22Rv1 (cell line): ENCODE measurements at regions not wholly inside any gene's neighbourhood (a gene's known extent, or its start where the extent isn't known, plus 50 kb on each side); places are given as distances from the start of the nearest gene placed in this dataset.

ENCODE experiments used
- ZFX ChIP-seq: fragments of 450-650 bp; IDR thresholded peaks from 2 replicates; pipeline ENCODE4 v1.6.1; 2017; ENCODE audit warnings: antibody characterized with exemption, borderline replicate concordance
- TF ChIP-seq, protein P1 (sequence below): fragments of 450-650 bp; IDR thresholded peaks from 2 replicates; pipeline ENCODE4 v1.5.1; 2017; ENCODE audit warnings: mild to moderate bottlenecking

DNA sequence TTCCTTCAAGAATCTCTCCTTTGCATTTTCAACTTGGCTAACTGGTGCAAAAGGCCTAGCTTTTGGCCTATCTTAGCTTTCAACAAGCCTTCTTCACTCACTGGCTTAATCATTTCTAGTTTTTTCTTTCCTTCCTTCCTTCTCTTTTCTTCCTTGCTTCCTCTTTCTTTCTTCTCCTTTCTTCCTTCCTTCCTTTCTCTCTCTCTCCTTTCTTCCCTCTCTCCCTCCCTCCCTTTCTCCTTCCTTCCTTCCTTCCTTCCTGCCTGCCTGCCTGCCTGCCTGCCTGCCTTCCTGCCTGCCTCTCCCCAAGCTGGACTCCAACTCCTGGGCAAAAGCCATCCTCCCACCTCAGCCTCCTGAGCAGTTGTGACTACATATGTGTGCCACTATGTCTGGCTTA lies 176.2 kb upstream of the APCDD1 start:
- TF ChIP-seq, protein P1, sequence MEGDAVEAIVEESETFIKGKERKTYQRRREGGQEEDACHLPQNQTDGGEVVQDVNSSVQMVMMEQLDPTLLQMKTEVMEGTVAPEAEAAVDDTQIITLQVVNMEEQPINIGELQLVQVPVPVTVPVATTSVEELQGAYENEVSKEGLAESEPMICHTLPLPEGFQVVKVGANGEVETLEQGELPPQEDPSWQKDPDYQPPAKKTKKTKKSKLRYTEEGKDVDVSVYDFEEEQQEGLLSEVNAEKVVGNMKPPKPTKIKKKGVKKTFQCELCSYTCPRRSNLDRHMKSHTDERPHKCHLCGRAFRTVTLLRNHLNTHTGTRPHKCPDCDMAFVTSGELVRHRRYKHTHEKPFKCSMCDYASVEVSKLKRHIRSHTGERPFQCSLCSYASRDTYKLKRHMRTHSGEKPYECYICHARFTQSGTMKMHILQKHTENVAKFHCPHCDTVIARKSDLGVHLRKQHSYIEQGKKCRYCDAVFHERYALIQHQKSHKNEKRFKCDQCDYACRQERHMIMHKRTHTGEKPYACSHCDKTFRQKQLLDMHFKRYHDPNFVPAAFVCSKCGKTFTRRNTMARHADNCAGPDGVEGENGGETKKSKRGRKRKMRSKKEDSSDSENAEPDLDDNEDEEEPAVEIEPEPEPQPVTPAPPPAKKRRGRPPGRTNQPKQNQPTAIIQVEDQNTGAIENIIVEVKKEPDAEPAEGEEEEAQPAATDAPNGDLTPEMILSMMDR, result no peak
- TF ChIP-seq ZFX, result no peak
